Activated CD4-positive, alpha-beta memory T cell treated with anti-CD3 and anti-CD28 coated beads, Interleukin-2, amount 10 ng/mL, durations not matched to agents 7 days and 5 days (primary cell): ENCODE measurements at regions not wholly inside any gene's neighbourhood (a gene's known extent, or its start where the extent isn't known, plus 50 kb on each side); places are given as distances from the start of the nearest gene placed in this dataset.

Experiments used
- CTCF ChIA-PET: fragments of 350-600 bp; sonication (Branson Sonifier 250); formaldehyde crosslinking; loops from one replicate; lab custom pipeline; 2021; ENCODE audit warnings: antibody characterized with exemption, inconsistent platforms; lab: Charles Lee
- POLR2A ChIA-PET: fragments of 350-600 bp; sonication (Branson Sonifier 250); formaldehyde crosslinking; loops from one replicate; lab custom pipeline; 2021; ENCODE audit warnings: antibody characterized with exemption; lab: Charles Lee
- DNase-seq: peaks from one replicate; pipeline ENCODE4 v3.0.0-alpha.2; 2020
- H3K27ac Mint-ChIP-seq: one replicate; pipeline ENCODE4 v1.8.0; 2021; ENCODE audit warnings: mild to moderate bottlenecking, mixed read lengths
- H3K27me3 Mint-ChIP-seq: one replicate; pipeline ENCODE4 v1.8.0; 2021; ENCODE audit warnings: mixed read lengths
- H3K36me3 Mint-ChIP-seq: one replicate; pipeline ENCODE4 v1.8.0; 2021; ENCODE audit warnings: low read depth, mixed read lengths
- H3K4me1 Mint-ChIP-seq: one replicate; pipeline ENCODE4 v1.8.0; 2021; ENCODE audit warnings: mixed read lengths
- H3K4me3 Mint-ChIP-seq: one replicate; pipeline ENCODE4 v1.8.0; 2021; ENCODE audit warnings: mild to moderate bottlenecking, mixed read lengths
- H3K9me3 Mint-ChIP-seq: one replicate; pipeline ENCODE4 v1.8.0; 2021; ENCODE audit warnings: mixed read lengths

GRCh38 chr1:98211271-98211845 is 290.5 kb upstream of the DPYD start:
- peaks cover 3% of the 10 kb centered on the region for H3K9me3 Mint-ChIP-seq
- H3K4me1 Mint-ChIP-seq = no peaks in the 10 kb centered on the region
- ChIA-PET CTCF (no interaction called here), POLR2A (no interaction called here)
- no peak for DNase-seq
- no peaks in the 10 kb centered on the region for H3K36me3 Mint-ChIP-seq
- no peaks in the 10 kb centered on the region for H3K27me3 Mint-ChIP-seq
- H3K27ac Mint-ChIP-seq = no peak overlapping the region
- no peak overlapping the region for H3K4me3 Mint-ChIP-seq

GRCh38 chr1:98210563-98210962 is 289.7 kb upstream of the DPYD start:
- no peak for DNase-seq
- H3K9me3 Mint-ChIP-seq = peaks cover 2% of the 10 kb centered on the region
- no peaks in the 10 kb centered on the region for H3K36me3 Mint-ChIP-seq
- H3K4me3 Mint-ChIP-seq = no peak overlapping the region
- POLR2A ChIA-PET = no interaction called here
- no peaks in the 10 kb centered on the region for H3K27me3 Mint-ChIP-seq
- no peak overlapping the region for H3K27ac Mint-ChIP-seq
- no peaks in the 10 kb centered on the region for H3K4me1 Mint-ChIP-seq
- CTCF ChIA-PET = no interaction called here

- no peak overlapping the region for H3K27ac Mint-ChIP-seq
- ChIA-PET POLR2A (no interaction called here), CTCF (no interaction called here)
- H3K27me3 Mint-ChIP-seq = no peaks in the 10 kb centered on the region
- DNase-seq = no peak
- H3K9me3 Mint-ChIP-seq = no peaks in the 10 kb centered on the region
- no peaks in the 10 kb centered on the region for H3K36me3 Mint-ChIP-seq
- H3K4me1 Mint-ChIP-seq = no peaks in the 10 kb centered on the region
- H3K4me3 Mint-ChIP-seq = no peak overlapping the region
These were observed 289.2 kb upstream of the DPYD start for GRCh38 chr1:98210064-98210463.

GRCh38 chr1:98205291-98206017 is 284.6 kb upstream of the DPYD start:
- H3K4me3 Mint-ChIP-seq = no peak overlapping the region
- no peaks in the 10 kb centered on the region for H3K36me3 Mint-ChIP-seq
- H3K27me3 Mint-ChIP-seq = peaks cover 2% of the 10 kb centered on the region
- ChIA-PET CTCF (no interaction called here), POLR2A (no interaction called here)
- no peak overlapping the region for H3K27ac Mint-ChIP-seq
- DNase-seq = no peak
- H3K4me1 Mint-ChIP-seq = no peaks in the 10 kb centered on the region
- H3K9me3 Mint-ChIP-seq = no peaks in the 10 kb centered on the region

GRCh38 chr1:98203466-98203865 is 282.6 kb upstream of the DPYD start:
- Mint-ChIP-seq H3K4me3 (no peak overlapping the region), H3K9me3 (no peaks in the 10 kb centered on the region), H3K27ac (no peak overlapping the region), H3K36me3 (no peaks in the 10 kb centered on the region), H3K27me3 (peaks cover 2% of the 10 kb centered on the region), H3K4me1 (no peaks in the 10 kb centered on the region)
- ChIA-PET CTCF (no interaction called here), POLR2A (no interaction called here)
- DNase-seq = no peak

- no peaks in the 10 kb centered on the region for H3K4me1 Mint-ChIP-seq
- CTCF ChIA-PET = no interaction called here
- no peak overlapping the region for H3K27ac Mint-ChIP-seq
These were observed 280.8 kb upstream of the DPYD start for GRCh38 chr1:98201666-98202081.

GRCh38 chr1:98197356-98197755 is 276.5 kb upstream of the DPYD start:
- Mint-ChIP-seq H3K9me3 (no peaks in the 10 kb centered on the region), H3K27ac (no peak overlapping the region), H3K4me1 (no peaks in the 10 kb centered on the region), H3K27me3 (peaks cover 2% of the 10 kb centered on the region), H3K4me3 (no peak overlapping the region), H3K36me3 (no peaks in the 10 kb centered on the region)
- ChIA-PET POLR2A (no interaction called here), CTCF (no interaction called here)
- no peak for DNase-seq

More at GRCh38 chr1:98201666-98202081, 280.8 kb upstream of the DPYD start:
- Mint-ChIP-seq H3K36me3 (no peaks in the 10 kb centered on the region), H3K9me3 (no peaks in the 10 kb centered on the region), H3K27me3 (peaks cover 2% of the 10 kb centered on the region), H3K4me3 (no peak overlapping the region)
- DNase-seq = no peak
- POLR2A ChIA-PET = no interaction called here

GRCh38 chr1:98196012-98196411 is 275.2 kb upstream of the DPYD start:
- Mint-ChIP-seq H3K4me1 (no peaks in the 10 kb centered on the region), H3K27ac (no peak overlapping the region), H3K9me3 (no peaks in the 10 kb centered on the region), H3K27me3 (no peaks in the 10 kb centered on the region), H3K4me3 (no peak overlapping the region), H3K36me3 (no peaks in the 10 kb centered on the region)
- CTCF ChIA-PET = no interaction called here
- DNase-seq = no peak
- POLR2A ChIA-PET = no interaction called here

- ChIA-PET POLR2A (no interaction called here), CTCF (no interaction called here)
- no peaks in the 10 kb centered on the region for H3K36me3 Mint-ChIP-seq
These were observed 267.9 kb upstream of the DPYD start for GRCh38 chr1:98188774-98189173.

GRCh38 chr1:98184856-98185255 is 264.0 kb upstream of the DPYD start:
- Mint-ChIP-seq H3K9me3 (no peaks in the 10 kb centered on the region), H3K27ac (no peak overlapping the region), H3K27me3 (peaks cover 2% of the 10 kb centered on the region), H3K4me1 (no peaks in the 10 kb centered on the region), H3K4me3 (no peak overlapping the region), H3K36me3 (no peaks in the 10 kb centered on the region)
- no peak for DNase-seq
- POLR2A ChIA-PET = no interaction called here
- CTCF ChIA-PET = no interaction called here

More at GRCh38 chr1:98188774-98189173, 267.9 kb upstream of the DPYD start:
- H3K4me1 Mint-ChIP-seq = no peaks in the 10 kb centered on the region
- DNase-seq = no peak
- H3K4me3 Mint-ChIP-seq = no peak overlapping the region
- no peak overlapping the region for H3K27ac Mint-ChIP-seq
- no peaks in the 10 kb centered on the region for H3K9me3 Mint-ChIP-seq
- peaks cover 2% of the 10 kb centered on the region for H3K27me3 Mint-ChIP-seq

- CTCF ChIA-PET = no interaction called here
- H3K27me3 Mint-ChIP-seq = no peaks in the 10 kb centered on the region
- no peak overlapping the region for H3K4me3 Mint-ChIP-seq
- POLR2A ChIA-PET = no interaction called here
- H3K9me3 Mint-ChIP-seq = no peaks in the 10 kb centered on the region
- H3K36me3 Mint-ChIP-seq = no peaks in the 10 kb centered on the region
- H3K4me1 Mint-ChIP-seq = no peaks in the 10 kb centered on the region
- no peak overlapping the region for H3K27ac Mint-ChIP-seq
- DNase-seq = no peak
These were observed 260.4 kb upstream of the DPYD start for GRCh38 chr1:98181036-98181764.

- ChIA-PET CTCF (no interaction called here), POLR2A (no interaction called here)
- Mint-ChIP-seq H3K27ac (no peak overlapping the region), H3K4me3 (no peak overlapping the region), H3K4me1 (no peaks in the 10 kb centered on the region), H3K36me3 (no peaks in the 10 kb centered on the region), H3K9me3 (no peaks in the 10 kb centered on the region), H3K27me3 (no peaks in the 10 kb centered on the region)
- DNase-seq = no peak
These were observed 258.4 kb upstream of the DPYD start for GRCh38 chr1:98179151-98179773.

- ChIA-PET POLR2A (no interaction called here), CTCF (no interaction called here)
- H3K4me1 Mint-ChIP-seq = no peaks in the 10 kb centered on the region
- H3K9me3 Mint-ChIP-seq = no peaks in the 10 kb centered on the region
- H3K27me3 Mint-ChIP-seq = no peaks in the 10 kb centered on the region
- no peak for DNase-seq
- H3K4me3 Mint-ChIP-seq = no peak overlapping the region
- H3K36me3 Mint-ChIP-seq = no peaks in the 10 kb centered on the region
- no peak overlapping the region for H3K27ac Mint-ChIP-seq
These were observed 256.9 kb upstream of the DPYD start for GRCh38 chr1:98177751-98178150.
